GM23248 (cell line): ENCODE measurements at regions not wholly inside any gene's neighbourhood (a gene's known extent, or its start where the extent isn't known, plus 50 kb on each side); places are given as distances from the start of the nearest gene placed in this dataset.

ENCODE experiments used
- EZH2 ChIP-seq: fragments of 200-600 bp; sonication (generic); IDR thresholded peaks from 2 replicates; pipeline ENCODE4 v1.6.1; 2018; ENCODE audit warnings: antibody characterized with exemption, mild to moderate bottlenecking; ENCODE audit not compliant: insufficient read depth, poor library complexity, severe bottlenecking
- EZH2phosphoT487 ChIP-seq: fragments of 200-600 bp; sonication (generic); IDR thresholded peaks from 2 replicates; pipeline ENCODE4 v1.6.1; 2018; ENCODE audit warnings: antibody characterized with exemption, moderate library complexity, mild to moderate bottlenecking, low read depth; ENCODE audit not compliant: insufficient read depth

DNA sequence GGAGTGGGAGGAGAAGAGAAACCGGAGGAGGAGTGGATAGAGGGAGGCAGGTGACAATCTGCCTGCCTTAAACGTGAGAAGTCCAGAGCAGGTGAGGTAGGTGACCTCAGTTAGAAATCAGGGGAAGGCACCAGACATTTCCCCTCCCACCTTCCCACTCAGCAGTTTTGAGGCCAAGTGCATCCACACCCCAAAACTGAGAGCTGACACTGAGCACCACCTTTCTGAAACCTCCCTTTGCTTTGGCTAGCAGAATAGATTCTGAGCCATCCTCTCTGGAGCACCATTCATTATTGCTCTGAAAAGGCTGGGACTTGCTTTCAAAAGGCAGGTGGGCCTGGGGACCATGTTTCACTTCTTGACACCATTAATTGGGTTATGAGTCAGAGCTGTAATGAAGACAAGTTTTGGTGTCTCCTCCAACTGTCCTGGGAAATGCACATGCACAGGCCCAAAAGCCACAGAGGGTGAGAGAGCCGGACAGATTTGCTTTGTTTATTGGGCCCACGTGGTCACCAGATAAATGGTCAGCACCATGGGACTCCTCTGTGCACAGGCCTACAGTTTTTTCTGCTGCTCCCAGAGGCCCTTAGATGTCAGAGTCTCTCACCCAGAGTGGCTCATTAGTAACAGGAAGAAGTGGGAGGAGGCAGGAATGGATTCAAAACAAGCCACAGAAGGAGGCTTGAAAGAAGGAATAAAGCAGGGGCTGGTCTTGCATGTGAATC is 314.7 kb downstream of the TLE1 start:
- TF ChIP-seq EZH2 (no peak), EZH2phosphoT487 (no peak)
